Stomach (tissue), 4 donors: ENCODE measurements at regions not wholly inside any gene's neighbourhood (a gene's known extent, or its start where the extent isn't known, plus 50 kb on each side); places are given as distances from the start of the nearest gene placed in this dataset.
"Not testable (repeated sequence)": the region's sequence is repeated elsewhere in the genome, so short reads cannot be mapped to it uniquely, and the experiment has no call there.

Source experiments
- CTCF ChIP-seq, 7 experiments: fragments of 450-650 bp in 4 of 7; fragments of 200-600 bp in 3 of 7; sonication (generic) in 3 of 7; IDR thresholded peaks; one replicate each; pipeline ENCODE4 v1.5.1; 2016 to 2019; ENCODE audit warnings: antibody characterized with exemption in 7 of 7, control low read depth in 2 of 7, mild to moderate bottlenecking in 1 of 7
- EP300 ChIP-seq: sonication (generic); formaldehyde crosslinking; IDR thresholded peaks from one replicate; pipeline ENCODE4 v1.6.1; 2017; ENCODE audit warnings: antibody characterized with exemption

- not testable (repeated sequence) for TF ChIP-seq CTCF (IDR thresholded peaks at IDR 0.05); EP300
Observed at GRCh38 chr15:20439111-20439510, 102.5 kb downstream of the GOLGA6L6 start.
